Tibial nerve (tissue), 4 donors: ENCODE measurements at regions not wholly inside any gene's neighbourhood (a gene's known extent, or its start where the extent isn't known, plus 50 kb on each side); places are given as distances from the start of the nearest gene placed in this dataset.

Experiments
- EP300 ChIP-seq, 2 donors: sonication (generic); formaldehyde crosslinking; IDR thresholded peaks; one replicate each; pipeline ENCODE4 v1.6.1; 2017; ENCODE audit warnings: antibody characterized with exemption in 2 of 2, mild to moderate bottlenecking in 1 of 2
- POLR2A ChIP-seq, 2 donors: fragments of 450-650 bp; IDR thresholded peaks; one replicate each; pipeline ENCODE4 v1.6.1; 2017; ENCODE audit warnings: antibody characterized with exemption in 2 of 2, mild to moderate bottlenecking in 2 of 2, moderate library complexity in 2 of 2
- TF ChIP-seq, protein P1 (sequence below), 5 experiments: fragments of 200-600 bp in 3 of 5; fragments of 450-650 bp in 2 of 5; sonication (generic) in 3 of 5; IDR thresholded peaks; one replicate each; pipeline ENCODE4 v1.5.1; 2016 to 2019; ENCODE audit warnings: antibody characterized with exemption in 5 of 5, mild to moderate bottlenecking in 3 of 5, moderate library complexity in 2 of 5

GRCh38 chr17:11053846-11054245, 187.2 kb upstream of the SHISA6 start:
- TF ChIP-seq, protein P1, sequence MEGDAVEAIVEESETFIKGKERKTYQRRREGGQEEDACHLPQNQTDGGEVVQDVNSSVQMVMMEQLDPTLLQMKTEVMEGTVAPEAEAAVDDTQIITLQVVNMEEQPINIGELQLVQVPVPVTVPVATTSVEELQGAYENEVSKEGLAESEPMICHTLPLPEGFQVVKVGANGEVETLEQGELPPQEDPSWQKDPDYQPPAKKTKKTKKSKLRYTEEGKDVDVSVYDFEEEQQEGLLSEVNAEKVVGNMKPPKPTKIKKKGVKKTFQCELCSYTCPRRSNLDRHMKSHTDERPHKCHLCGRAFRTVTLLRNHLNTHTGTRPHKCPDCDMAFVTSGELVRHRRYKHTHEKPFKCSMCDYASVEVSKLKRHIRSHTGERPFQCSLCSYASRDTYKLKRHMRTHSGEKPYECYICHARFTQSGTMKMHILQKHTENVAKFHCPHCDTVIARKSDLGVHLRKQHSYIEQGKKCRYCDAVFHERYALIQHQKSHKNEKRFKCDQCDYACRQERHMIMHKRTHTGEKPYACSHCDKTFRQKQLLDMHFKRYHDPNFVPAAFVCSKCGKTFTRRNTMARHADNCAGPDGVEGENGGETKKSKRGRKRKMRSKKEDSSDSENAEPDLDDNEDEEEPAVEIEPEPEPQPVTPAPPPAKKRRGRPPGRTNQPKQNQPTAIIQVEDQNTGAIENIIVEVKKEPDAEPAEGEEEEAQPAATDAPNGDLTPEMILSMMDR (IDR thresholded peaks at IDR 0.05) = no peak
- TF ChIP-seq POLR2A (IDR thresholded peaks at IDR 0.05) = no peak
- TF ChIP-seq EP300 (IDR thresholded peaks at IDR 0.05) = no peak
